ENCODE measurements at regions not wholly inside any gene's neighbourhood (a gene's known extent, or its start where the extent isn't known, plus 50 kb on each side); places are given as distances from the start of the nearest gene placed in this dataset.

DNA sequence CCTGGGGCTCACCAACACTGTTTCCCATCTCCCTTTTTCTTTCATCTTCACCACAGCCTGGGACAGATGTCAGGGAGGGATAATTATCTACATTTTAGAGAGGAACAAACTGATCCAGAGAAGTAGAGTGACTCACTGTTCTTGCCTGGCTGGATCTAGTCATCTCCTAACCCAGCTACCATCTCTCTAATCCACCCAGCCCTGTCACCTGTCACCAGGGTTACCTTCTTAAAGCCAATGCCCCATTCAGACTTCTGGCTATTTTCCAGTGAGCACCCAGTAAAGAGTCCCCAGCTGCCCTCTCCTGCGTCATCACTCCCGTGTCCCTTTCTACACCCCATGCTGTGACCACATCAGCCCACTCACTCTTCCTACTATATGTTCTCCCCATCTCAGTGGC lies 68.4 kb upstream of the DUSP5 start:
- Mint-ChIP-seq H3K27ac (no peak overlapping the region), H3K4me3 (no peak overlapping the region), H3K9me3 (peaks cover 6% of the 10 kb centered on the region), H3K27me3 (no peaks in the 10 kb centered on the region), H3K36me3 (ENCODE audit: low read depth) (no peaks in the 10 kb centered on the region), H3K4me1 (ENCODE audit: low read depth) (peaks cover 40% of the 10 kb centered on the region)
- ATAC-seq: no peak
- ChIA-PET POLR2A (interaction anchor here (0.9 kb wide), 1 partner anchor 70 kb away, joined by 4 read pairs; no protein-coding TSS in a partner anchor), CTCF (no interaction called here)
- TF ChIP-seq, protein P1, sequence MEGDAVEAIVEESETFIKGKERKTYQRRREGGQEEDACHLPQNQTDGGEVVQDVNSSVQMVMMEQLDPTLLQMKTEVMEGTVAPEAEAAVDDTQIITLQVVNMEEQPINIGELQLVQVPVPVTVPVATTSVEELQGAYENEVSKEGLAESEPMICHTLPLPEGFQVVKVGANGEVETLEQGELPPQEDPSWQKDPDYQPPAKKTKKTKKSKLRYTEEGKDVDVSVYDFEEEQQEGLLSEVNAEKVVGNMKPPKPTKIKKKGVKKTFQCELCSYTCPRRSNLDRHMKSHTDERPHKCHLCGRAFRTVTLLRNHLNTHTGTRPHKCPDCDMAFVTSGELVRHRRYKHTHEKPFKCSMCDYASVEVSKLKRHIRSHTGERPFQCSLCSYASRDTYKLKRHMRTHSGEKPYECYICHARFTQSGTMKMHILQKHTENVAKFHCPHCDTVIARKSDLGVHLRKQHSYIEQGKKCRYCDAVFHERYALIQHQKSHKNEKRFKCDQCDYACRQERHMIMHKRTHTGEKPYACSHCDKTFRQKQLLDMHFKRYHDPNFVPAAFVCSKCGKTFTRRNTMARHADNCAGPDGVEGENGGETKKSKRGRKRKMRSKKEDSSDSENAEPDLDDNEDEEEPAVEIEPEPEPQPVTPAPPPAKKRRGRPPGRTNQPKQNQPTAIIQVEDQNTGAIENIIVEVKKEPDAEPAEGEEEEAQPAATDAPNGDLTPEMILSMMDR (IDR thresholded peaks at IDR 0.05): no peak
- intact Hi-C loops (cut with micrococcal nuclease): loop anchor here (5.0 kb wide), 1 partner anchor 73 kb away; no protein-coding TSS in a partner anchor
- DNase-seq: peak; percentile 30

DNA sequence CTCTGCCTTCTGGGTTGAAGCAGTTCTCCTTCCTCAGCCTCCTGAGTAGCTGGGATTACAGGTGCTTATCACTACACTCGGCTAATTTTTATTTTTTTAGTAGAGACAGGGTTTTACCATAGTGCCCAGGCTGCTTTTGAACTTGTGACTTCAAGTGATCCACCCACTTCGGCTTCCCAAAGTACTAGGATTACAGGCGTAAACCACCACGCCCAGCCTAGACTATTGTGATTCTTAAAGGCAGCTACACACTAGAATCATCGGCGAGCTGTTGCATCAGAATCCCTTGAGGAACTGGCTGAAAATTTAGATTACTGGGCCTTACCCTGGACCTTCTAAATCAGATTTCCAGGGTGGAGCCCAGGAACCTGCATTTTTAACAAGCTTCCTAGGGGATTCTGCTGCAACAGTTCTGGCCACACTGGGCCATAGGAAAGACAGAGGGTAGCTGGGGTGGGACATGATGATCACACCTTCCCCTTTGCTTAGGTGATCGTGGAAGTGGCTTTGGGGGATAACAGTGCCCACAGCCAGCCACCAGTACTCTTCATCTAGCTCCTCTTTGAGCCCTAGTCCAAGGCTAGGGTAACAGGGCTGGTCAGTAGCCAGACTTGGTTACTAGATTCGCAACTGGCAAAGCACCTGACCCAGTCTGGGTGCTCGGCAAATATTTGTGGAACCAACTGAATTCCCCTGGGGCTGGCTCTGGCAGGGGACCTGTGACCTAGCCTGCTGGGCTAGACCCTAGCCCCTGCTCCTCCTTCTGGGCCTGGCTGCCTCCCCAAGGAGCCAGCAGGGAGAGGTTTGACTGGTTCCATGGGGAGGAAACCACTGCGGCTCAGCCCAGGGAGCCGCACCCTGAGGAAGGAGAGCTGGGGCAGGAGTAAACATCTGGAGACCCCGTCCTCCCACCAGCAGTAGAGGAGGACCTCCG lies 67.1 kb upstream of the DUSP5 start:
- Mint-ChIP-seq H3K4me3 (no peak overlapping the region), H3K27me3 (no peaks in the 10 kb centered on the region), H3K4me1 (ENCODE audit: low read depth) (peaks cover 33% of the 10 kb centered on the region), H3K27ac (no peak overlapping the region), H3K9me3 (peaks cover 6% of the 10 kb centered on the region), H3K36me3 (ENCODE audit: low read depth) (no peaks in the 10 kb centered on the region)
- ChIA-PET POLR2A (interaction anchor here (0.8 to 1.2 kb wide), 3 partner anchors 8 to 69 kb away, joined by 3 to 4 read pairs (median 3); no protein-coding TSS in a partner anchor), CTCF (interaction anchor here (0.8 to 1.2 kb wide), 3 partner anchors 10 to 76 kb away, joined by 3 read pairs; no protein-coding TSS in a partner anchor)
- DNase-seq: no peak
- ATAC-seq: no peak
- TF ChIP-seq, protein P1 (IDR thresholded peaks at IDR 0.05): no peak
- intact Hi-C loops (cut with micrococcal nuclease): no loop called here

DNA sequence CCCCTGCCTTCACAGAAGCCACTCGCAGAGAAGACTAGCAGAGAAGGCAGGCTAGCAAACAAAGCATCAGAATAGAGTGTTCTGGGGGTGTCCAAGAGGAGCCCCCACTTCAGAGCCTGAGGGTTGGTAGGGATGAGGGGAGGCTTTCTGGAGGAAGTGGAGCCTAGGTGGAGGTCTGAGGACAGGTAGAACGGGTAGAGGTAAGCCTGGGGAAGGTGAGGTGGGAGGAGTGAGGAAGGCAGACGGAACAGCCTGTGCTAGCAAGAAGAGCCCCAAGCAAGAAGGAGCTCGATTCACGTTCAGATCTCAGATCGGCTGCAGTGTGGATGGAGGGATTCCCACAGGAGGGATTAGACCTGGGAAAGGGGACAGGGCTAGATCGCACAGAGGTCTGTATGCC lies 66.0 kb upstream of the DUSP5 start:
- Mint-ChIP-seq H3K27ac (peak overlapping the region; percentile 56), H3K36me3 (ENCODE audit: low read depth) (no peaks in the 10 kb centered on the region), H3K4me3 (no peak overlapping the region), H3K27me3 (no peaks in the 10 kb centered on the region), H3K4me1 (ENCODE audit: low read depth) (peaks cover 23% of the 10 kb centered on the region), H3K9me3 (peaks cover 5% of the 10 kb centered on the region)
- intact Hi-C loops (cut with micrococcal nuclease): no loop called here
- CTCF ChIA-PET: no interaction called here
- ATAC-seq (no peak), DNase-seq (no peak)
- POLR2A ChIA-PET: interaction anchor here (1.3 kb wide), 1 partner anchor 65 kb away, joined by 5 read pairs; no protein-coding TSS in a partner anchor
- TF ChIP-seq, protein P1 (IDR thresholded peaks at IDR 0.05): no peak

DNA sequence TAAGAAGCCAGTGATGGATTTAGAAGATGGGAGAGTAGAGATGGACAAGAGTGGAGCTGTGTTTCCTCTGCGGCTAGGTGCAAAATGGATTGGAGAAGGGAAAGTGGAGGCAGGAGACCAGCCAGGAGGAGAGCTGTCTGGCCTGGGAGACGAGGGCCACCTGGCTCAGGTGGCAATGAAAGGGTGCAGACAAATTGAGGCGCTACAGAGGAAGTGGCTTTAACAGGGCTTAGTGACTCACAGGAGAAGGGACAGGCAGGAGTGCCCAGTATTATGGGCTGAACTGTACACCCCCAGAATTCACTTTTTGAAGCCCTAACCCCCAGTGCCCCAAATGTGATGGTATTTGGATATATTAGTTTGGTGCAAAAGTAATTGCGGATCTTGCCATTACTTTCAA lies 65.6 kb upstream of the DUSP5 start:
- H3K27me3 Mint-ChIP-seq: no peaks in the 10 kb centered on the region
- peaks cover 5% of the 10 kb centered on the region for H3K9me3 Mint-ChIP-seq
- H3K36me3 Mint-ChIP-seq (ENCODE audit: low read depth): no peaks in the 10 kb centered on the region

More for the DNA sequence above, 65.6 kb upstream of the DUSP5 start:
- TF ChIP-seq, protein P1 (IDR thresholded peaks at IDR 0.05): no peak
- POLR2A ChIA-PET: interaction anchor here (1.3 kb wide), 1 partner anchor 65 kb away, joined by 5 read pairs; no protein-coding TSS in a partner anchor
- H3K4me1 Mint-ChIP-seq (ENCODE audit: low read depth): peaks cover 19% of the 10 kb centered on the region
- ATAC-seq (no peak), DNase-seq (no peak)
- H3K4me3 Mint-ChIP-seq: no peak overlapping the region
- intact Hi-C loops (cut with micrococcal nuclease): no loop called here
- CTCF ChIA-PET: interaction anchor here (1.1 kb wide), 1 partner anchor 78 kb away, joined by 4 read pairs; no protein-coding TSS in a partner anchor
- no peak overlapping the region for H3K27ac Mint-ChIP-seq

All from activated CD8-positive, alpha-beta T cell treated with anti-CD3 and anti-CD28 coated beads for 36 hours (primary cell).